ENCODE measurements at regions not wholly inside any gene's neighbourhood (a gene's known extent, or its start where the extent isn't known, plus 50 kb on each side); places are given as distances from the start of the nearest gene placed in this dataset.

DNA sequence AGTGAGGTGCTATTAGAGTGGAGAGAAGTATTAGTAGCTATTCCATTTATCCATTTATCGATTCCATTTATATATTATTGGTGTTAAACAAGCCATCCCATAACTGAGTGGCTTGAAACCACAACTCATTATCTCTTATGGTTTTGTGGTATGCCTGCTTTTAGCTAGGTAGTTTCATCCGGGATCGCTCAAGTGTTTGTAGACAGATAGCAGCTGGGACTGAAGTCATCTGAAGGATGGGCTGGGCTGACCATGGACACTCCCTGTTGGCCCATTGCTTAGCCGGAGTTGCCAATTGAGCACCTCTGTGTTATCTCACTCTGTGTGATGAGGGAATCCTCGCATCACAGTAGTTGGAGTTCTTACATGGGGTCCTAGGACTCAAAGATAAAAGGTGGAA is 622.5 kb downstream of the PLA2G4A start:
- TF ChIP-seq, protein P1, sequence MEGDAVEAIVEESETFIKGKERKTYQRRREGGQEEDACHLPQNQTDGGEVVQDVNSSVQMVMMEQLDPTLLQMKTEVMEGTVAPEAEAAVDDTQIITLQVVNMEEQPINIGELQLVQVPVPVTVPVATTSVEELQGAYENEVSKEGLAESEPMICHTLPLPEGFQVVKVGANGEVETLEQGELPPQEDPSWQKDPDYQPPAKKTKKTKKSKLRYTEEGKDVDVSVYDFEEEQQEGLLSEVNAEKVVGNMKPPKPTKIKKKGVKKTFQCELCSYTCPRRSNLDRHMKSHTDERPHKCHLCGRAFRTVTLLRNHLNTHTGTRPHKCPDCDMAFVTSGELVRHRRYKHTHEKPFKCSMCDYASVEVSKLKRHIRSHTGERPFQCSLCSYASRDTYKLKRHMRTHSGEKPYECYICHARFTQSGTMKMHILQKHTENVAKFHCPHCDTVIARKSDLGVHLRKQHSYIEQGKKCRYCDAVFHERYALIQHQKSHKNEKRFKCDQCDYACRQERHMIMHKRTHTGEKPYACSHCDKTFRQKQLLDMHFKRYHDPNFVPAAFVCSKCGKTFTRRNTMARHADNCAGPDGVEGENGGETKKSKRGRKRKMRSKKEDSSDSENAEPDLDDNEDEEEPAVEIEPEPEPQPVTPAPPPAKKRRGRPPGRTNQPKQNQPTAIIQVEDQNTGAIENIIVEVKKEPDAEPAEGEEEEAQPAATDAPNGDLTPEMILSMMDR (IDR thresholded peaks at IDR 0.05; ENCODE audit: low read length), result no peak
- no peak for TF ChIP-seq EZH2 (optimal IDR thresholded peaks at IDR 0.05; ENCODE audit: low read depth, low read length)
- no peak for TF ChIP-seq EZH2phosphoT487 (IDR thresholded peaks at IDR 0.05; ENCODE audit: low read length)

Measured in MM.1S (cell line).